Activated naive CD8-positive, alpha-beta T cell treated with anti-CD3 and anti-CD28 coated beads, Interleukin-2, amount 50 U/mL, for 24 hours (primary cell): ENCODE measurements at regions not wholly inside any gene's neighbourhood (a gene's known extent, or its start where the extent isn't known, plus 50 kb on each side); places are given as distances from the start of the nearest gene placed in this dataset.

Experiments used
- ATAC-seq: fragments of 150-1000 bp; cut with Tn5 transposase; one replicate; pipeline ENCODE4 v1.10.0; 2021
- DNase-seq: peaks from one replicate; pipeline ENCODE4 v3.0.0; 2021
- H3K27ac Mint-ChIP-seq: one replicate; pipeline ENCODE4 v1.8.0; 2021; ENCODE audit warnings: mild to moderate bottlenecking, mixed read lengths
- H3K27me3 Mint-ChIP-seq: one replicate; pipeline ENCODE4 v1.8.0; 2021; ENCODE audit warnings: mixed read lengths
- H3K36me3 Mint-ChIP-seq: one replicate; pipeline ENCODE4 v1.8.0; 2021; ENCODE audit warnings: low read depth, mixed read lengths
- H3K4me1 Mint-ChIP-seq: one replicate; pipeline ENCODE4 v1.8.0; 2021; ENCODE audit warnings: mixed read lengths
- H3K4me3 Mint-ChIP-seq: one replicate; pipeline ENCODE4 v1.8.0; 2021; ENCODE audit warnings: mild to moderate bottlenecking, moderate library complexity, mixed read lengths
- H3K9me3 Mint-ChIP-seq: one replicate; pipeline ENCODE4 v1.8.0; 2021; ENCODE audit warnings: mixed read lengths

DNA sequence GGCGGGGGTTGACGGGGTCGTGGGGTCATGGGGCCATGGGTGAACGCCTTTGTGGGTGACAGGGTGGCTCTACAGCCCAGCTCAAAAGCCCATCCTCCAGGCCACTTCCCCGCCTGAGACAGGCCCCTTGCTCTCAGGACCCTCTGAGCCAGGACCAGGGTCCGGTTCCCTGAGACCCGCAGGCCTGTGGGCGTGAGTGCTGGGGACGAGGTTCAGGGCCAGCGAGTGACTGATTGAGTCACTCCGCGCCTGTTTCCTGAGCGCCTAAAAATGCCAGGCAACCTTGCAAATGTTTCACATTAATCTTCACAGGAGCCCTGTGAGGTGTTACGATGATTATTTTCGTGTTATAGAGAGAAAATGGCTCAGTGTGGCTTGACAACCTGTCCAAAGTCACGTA lies 97.8 kb downstream of the ZNF674 start:
- Mint-ChIP-seq H3K36me3 (peaks cover 13% of the 10 kb centered on the region), H3K9me3 (no peaks in the 10 kb centered on the region), H3K4me3 (peak overlapping the region; percentile 83), H3K4me1 (peaks cover 25% of the 10 kb centered on the region), H3K27ac (peak overlapping the region; percentile 84), H3K27me3 (no peaks in the 10 kb centered on the region)
- no peak for DNase-seq
- ATAC-seq, result peak; percentile 25

DNA sequence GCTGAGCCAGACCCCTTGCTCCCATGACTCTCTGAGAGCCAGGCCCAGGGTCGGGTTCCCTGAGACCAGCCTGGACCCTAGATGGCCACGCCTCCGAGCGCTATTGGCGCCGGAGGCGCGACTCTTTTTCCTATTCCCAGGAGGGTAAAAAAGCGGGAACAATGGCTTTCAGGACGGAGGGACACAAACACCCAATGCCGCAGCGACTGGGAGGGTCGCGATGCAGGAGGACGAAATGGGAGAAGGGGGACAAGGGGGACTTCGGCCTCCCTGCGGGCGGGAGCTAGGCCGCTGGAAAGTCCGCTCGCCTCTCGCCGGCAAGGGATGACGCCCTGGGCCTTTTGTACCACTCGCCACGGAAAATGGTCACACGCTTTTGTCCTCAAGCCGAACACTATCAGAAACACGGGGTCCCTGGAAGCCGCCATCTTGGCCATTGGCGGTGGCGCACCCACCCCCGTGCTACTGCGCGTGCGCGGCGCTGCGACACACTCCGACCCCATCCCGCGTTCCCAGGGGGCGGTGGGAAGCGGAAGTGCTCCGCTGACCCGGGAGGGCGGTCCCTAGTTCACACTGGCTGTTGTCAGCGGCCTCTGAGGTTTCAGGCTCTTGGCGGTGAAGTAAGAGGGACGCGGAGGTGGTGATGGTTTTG lies 98.4 kb downstream of the ZNF674 start:
- DNase-seq (peak; percentile 89), ATAC-seq (peak; percentile 91)
- H3K27ac Mint-ChIP-seq, result peak overlapping the region; percentile 84
- peaks cover 9% of the 10 kb centered on the region for H3K36me3 Mint-ChIP-seq
- peaks cover 23% of the 10 kb centered on the region for H3K4me1 Mint-ChIP-seq
- peak overlapping the region; percentile 83 for H3K4me3 Mint-ChIP-seq
- no peaks in the 10 kb centered on the region for H3K9me3 Mint-ChIP-seq
- no peaks in the 10 kb centered on the region for H3K27me3 Mint-ChIP-seq

DNA sequence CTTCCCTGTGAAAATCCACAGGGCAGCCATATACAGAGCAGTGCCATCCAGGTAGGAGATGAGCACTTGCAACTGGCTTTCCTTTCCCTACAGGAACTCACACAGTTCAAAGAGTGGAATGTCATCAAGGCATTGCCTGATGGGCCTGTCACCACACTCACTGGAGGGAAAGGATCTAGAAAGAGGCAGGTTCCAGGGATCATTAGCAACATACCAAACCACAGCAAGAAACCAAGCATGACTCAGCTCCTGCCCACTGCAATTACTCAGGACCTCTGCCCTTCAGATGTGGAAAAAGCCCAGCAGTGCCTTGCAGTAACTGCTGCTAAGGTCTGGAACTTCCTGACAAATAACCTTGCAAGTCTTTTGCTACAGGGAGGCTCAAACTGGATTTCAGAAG lies 101.2 kb downstream of the ZNF674 start:
- Mint-ChIP-seq H3K4me1 (peaks cover 23% of the 10 kb centered on the region), H3K9me3 (no peaks in the 10 kb centered on the region), H3K36me3 (peaks cover 2% of the 10 kb centered on the region), H3K4me3 (no peak overlapping the region), H3K27me3 (no peaks in the 10 kb centered on the region), H3K27ac (peak overlapping the region; percentile 22)
- peak; percentile 35 for ATAC-seq
- DNase-seq, result peak; percentile 5

DNA sequence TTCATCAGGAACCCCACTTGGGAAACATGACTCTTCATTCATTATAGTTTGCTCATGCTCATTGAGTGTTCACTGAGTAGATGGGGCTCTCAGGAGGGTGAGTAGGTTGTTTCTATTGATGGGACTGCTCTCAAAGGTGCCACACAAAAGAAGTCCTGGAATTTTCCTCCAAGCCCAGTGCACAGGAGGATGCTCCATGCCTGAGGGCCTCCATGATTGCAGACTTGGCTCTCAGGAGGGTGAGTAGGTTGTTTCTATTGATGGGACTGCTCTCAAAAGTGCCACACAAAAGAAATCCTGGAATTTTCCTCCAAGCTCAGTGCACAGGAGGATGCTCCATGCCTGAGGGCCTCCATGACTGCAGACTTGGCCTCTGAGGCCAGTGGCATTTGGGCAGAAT lies 108.5 kb downstream of the ZNF674 start:
- Mint-ChIP-seq H3K9me3 (no peaks in the 10 kb centered on the region), H3K27me3 (no peaks in the 10 kb centered on the region), H3K4me3 (no peak overlapping the region), H3K4me1 (no peaks in the 10 kb centered on the region), H3K27ac (no peak overlapping the region), H3K36me3 (no peaks in the 10 kb centered on the region)
- DNase-seq (no peak), ATAC-seq (no peak)

DNA sequence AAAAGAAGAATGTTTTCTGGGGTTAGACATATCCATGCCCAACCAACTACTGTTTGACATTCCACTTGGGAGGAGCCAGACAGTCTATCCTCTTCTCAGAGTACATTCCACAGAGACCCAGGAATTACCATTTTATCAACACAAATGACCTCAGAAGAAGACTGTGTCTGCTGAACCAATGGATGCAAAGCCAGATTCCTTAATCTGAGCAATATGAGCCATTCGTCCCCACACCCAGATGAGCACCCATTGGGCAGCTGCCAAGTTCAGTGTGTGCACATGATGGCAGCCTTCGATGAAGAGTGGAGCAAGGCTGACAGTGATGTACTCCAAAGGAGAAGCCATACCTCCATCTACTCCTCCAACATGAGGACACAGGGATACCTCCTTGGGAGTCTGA lies 111.3 kb downstream of the ZNF674 start:
- no peak for DNase-seq
- no peak for ATAC-seq
- no peaks in the 10 kb centered on the region for H3K4me1 Mint-ChIP-seq
- H3K9me3 Mint-ChIP-seq, result no peaks in the 10 kb centered on the region
- H3K27me3 Mint-ChIP-seq, result no peaks in the 10 kb centered on the region
- no peaks in the 10 kb centered on the region for H3K36me3 Mint-ChIP-seq
- no peak overlapping the region for H3K4me3 Mint-ChIP-seq
- H3K27ac Mint-ChIP-seq, result no peak overlapping the region

DNA sequence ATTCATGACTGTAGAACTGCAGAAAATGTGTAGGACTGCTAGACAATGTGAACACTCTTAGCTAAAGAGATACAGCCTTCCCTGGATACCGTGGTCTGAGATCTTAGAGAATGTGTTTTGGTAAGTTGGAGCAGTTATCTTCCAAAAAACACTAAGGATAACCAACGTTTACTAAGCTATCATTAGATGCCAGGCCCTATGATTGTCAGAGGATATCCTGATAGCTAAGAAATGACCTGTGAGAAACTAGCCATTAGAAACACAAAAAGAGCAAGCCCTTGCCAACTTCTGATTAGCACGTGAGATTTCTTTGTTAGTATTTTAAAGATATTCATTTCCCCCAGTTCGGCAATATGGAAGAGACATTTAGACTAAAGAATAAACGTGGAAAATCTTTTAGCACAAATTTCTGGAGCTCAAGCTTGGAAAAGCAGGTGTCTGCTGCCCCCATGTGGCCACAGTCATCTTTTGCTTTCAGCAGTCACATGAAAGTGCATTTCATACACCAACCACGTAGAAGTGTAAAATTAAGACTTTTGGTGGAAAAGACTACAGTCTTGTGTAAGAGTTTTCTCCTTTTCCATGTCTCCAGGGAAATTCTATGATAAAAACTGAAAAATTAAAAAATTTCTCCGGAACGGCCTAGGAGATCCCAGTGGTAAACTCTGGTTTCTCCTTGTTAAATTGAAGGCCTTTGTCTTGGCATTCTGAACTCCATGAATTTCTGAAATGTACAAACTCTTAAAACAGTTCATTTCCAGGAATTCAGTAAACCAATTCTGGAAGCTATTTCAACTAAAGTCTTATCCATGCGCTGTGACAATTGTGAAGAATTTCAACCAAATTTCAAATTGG lies 136.4 kb downstream of the ZNF674 start:
- ATAC-seq, result no peak
- Mint-ChIP-seq H3K9me3 (no peaks in the 10 kb centered on the region), H3K27me3 (no peaks in the 10 kb centered on the region), H3K4me3 (no peak overlapping the region), H3K36me3 (no peaks in the 10 kb centered on the region), H3K4me1 (no peaks in the 10 kb centered on the region), H3K27ac (no peak overlapping the region)
- peak; percentile 68 for DNase-seq

DNA sequence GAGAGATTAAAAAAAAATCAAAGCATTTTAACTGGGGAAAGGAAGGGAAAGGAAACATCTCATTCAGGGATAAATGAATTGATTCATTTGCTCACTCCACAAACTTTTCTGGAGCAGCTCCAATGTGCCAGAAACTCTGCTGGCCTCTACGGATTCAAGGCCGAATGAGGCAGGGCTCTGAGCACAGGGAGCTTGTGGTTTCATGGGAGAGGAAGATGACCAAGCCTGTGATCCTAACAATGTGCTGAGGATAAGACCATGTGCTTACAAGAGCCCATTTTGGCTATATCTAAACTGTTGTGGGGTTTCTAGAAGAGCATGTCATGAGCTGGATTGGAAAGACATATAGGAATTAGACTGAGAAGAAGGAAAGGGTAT lies 137.5 kb downstream of the ZNF674 start:
- no peaks in the 10 kb centered on the region for H3K9me3 Mint-ChIP-seq

DNA sequence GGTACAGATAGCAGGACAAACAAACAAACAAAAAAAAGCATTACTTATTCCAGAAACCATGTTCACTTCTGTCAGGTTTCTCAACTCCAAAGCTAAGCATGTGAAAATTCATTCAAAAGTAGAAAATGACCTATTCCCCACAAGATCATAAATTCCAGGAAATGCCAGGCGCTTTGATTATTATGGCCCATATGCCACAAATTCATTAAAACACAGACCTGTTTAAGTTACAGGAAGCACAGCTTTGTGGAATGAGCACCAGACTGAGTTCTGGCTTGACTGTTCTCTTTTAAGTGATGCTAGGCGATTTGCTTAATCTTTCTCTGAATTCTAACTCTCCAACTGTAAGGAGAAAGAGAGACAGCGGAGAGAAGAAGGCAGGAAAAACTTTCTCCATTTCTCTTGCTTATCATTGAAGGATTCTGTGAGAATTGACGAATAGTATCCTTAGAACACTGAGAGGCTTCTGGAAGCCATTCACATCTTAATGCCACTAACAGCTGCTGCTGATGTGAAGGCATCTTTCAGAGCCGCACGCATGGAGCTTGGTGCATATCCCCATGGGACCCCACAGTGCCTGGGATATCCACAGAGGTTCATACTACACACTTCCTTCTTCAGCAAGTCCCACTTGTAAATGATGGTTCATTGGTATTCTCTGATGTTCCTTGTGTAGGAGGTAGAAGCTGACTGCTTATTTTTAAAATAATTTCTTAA lies 138.0 kb downstream of the ZNF674 start:
- no peak overlapping the region for H3K27ac Mint-ChIP-seq
- no peaks in the 10 kb centered on the region for H3K9me3 Mint-ChIP-seq
- no peak overlapping the region for H3K4me3 Mint-ChIP-seq
- H3K36me3 Mint-ChIP-seq, result no peaks in the 10 kb centered on the region
- H3K4me1 Mint-ChIP-seq, result no peaks in the 10 kb centered on the region
- DNase-seq (no peak), ATAC-seq (no peak)
- H3K27me3 Mint-ChIP-seq, result no peaks in the 10 kb centered on the region

More for the DNA sequence above, 137.5 kb downstream of the ZNF674 start:
- no peak for DNase-seq
- no peak for ATAC-seq
- Mint-ChIP-seq H3K4me1 (no peaks in the 10 kb centered on the region), H3K27ac (no peak overlapping the region), H3K27me3 (no peaks in the 10 kb centered on the region), H3K4me3 (no peak overlapping the region), H3K36me3 (no peaks in the 10 kb centered on the region)

DNA sequence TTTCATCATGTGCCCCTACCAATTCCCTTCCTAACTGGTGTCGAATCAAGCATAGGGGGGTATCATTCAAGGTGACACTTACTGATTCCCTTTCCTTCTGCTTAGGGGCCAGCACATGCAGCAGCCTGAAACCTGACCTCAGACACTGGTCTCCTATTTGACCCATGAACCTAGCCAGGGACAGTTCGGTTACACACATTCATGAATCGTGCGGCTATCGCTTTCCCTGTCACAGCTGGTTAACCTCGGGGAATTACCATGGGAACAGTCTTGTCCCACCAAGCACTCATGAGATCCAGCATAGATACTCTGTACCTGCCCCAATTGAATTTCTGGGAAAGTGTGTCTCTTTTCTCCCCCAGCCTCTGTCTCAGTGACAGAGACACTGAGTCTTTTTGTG lies 140.4 kb downstream of the ZNF674 start:
- Mint-ChIP-seq H3K36me3 (no peaks in the 10 kb centered on the region), H3K4me3 (no peak overlapping the region), H3K4me1 (no peaks in the 10 kb centered on the region), H3K27me3 (no peaks in the 10 kb centered on the region), H3K27ac (no peak overlapping the region), H3K9me3 (no peaks in the 10 kb centered on the region)
- DNase-seq, result no peak
- ATAC-seq, result no peak

DNA sequence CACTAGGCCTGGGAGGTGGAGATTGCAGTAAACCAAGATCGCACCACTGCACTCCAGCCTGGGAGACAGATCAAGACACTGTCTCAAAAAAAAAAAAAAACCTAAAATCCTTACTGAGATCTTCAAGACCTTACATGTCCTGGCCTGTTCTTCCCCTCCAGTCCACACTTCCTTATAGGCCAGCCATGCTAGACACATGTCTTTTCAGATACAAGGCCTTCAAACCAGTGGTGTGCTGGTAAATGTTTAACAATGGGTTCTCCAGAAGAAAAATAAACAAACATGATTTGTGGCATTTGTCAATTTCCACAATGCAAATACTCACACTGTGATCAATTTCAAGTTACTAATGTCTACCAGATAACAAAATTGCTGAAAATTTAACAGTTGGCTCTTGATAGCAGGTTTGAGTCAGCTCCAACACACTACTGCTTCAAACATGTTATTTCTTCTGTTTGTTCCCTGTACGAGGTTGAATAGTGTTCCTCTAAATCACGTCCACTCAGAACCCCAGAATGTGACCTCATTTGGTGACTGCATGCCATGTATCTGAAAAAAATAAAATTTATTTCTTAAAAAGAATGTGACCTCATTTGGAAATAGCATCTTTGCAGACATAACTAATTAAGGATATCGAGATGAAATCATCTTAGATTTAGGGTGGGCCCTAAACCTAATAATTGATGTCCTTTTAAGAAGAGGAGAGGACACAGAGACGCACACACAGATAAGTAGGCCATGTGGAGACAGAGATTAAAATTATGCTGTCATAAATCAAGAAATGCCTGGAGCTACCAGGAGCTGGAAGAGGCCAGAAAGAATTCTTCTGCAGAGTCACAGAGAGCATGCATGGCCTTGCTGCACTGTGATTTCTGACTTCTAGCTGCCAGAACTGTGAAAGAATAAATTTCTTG lies 144.4 kb downstream of the ZNF674 start:
- Mint-ChIP-seq H3K27me3 (no peaks in the 10 kb centered on the region), H3K36me3 (no peaks in the 10 kb centered on the region), H3K4me1 (no peaks in the 10 kb centered on the region), H3K27ac (no peak overlapping the region), H3K9me3 (no peaks in the 10 kb centered on the region), H3K4me3 (no peak overlapping the region)
- ATAC-seq, result no peak
- DNase-seq, result no peak

DNA sequence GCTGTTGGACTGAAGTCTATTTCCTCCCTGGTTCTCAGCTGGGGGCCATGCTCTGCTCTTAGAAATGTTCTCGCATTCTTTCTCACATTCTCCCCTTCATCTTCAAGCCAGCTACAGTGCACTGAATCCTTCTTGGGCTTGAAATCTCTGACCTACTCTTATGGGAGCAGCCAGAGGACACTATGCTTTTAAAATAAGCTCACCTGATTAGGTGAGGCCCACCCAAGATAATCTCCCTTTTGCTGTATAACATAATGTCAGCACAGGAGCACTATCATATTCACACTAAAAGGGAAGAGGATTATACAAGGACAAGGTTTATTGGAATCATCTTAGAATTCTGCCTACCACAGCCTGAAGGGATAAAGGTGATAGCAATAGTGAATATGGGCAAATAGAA lies 146.3 kb downstream of the ZNF674 start:
- Mint-ChIP-seq H3K4me3 (no peak overlapping the region), H3K36me3 (no peaks in the 10 kb centered on the region), H3K27ac (no peak overlapping the region), H3K4me1 (no peaks in the 10 kb centered on the region), H3K27me3 (no peaks in the 10 kb centered on the region), H3K9me3 (no peaks in the 10 kb centered on the region)
- no peak for ATAC-seq
- DNase-seq, result no peak

DNA sequence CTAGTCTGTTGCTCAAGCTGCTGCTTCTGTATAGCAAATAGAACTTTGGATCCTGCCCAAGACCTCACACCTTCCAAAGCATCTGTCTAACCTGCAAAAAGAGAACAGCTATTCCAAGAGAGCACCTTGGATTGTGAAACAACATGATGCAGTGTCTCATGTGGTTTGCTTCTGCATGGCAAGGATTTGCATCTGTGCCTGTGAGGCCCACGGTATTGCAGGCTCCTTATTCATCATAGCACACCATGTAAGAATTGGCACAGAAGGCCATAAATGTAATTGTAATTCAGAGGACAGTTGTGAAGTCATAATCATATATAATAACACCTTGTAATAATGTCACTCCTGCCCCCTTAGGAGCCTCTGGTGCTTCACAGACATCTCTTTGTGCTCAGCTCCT lies 147.1 kb downstream of the ZNF674 start:
- no peak overlapping the region for H3K27ac Mint-ChIP-seq
- no peaks in the 10 kb centered on the region for H3K4me1 Mint-ChIP-seq
- no peaks in the 10 kb centered on the region for H3K9me3 Mint-ChIP-seq
- ATAC-seq (no peak), DNase-seq (no peak)
- no peaks in the 10 kb centered on the region for H3K36me3 Mint-ChIP-seq
- H3K4me3 Mint-ChIP-seq, result no peak overlapping the region
- no peaks in the 10 kb centered on the region for H3K27me3 Mint-ChIP-seq

DNA sequence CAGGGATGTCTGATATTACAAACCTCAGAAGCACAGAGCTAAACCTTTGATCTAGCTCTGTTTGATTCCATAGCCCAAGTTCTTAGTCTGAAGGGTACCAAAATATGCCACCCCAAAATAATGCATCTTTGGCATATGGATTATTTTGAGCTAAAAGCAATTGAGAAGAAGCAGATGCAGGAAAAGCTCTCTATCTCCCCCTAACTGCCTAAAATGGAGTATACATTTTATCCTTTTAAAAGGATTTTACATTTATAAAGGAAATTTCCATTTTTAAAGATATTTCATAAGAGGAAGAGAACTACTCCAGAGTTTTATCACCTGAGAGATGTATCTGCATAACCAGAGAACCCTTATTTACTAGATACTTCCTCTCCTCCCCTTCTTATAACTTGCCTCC lies 158.7 kb downstream of the ZNF674 start:
- no peak overlapping the region for H3K27ac Mint-ChIP-seq
- H3K4me3 Mint-ChIP-seq, result no peak overlapping the region
- no peaks in the 10 kb centered on the region for H3K9me3 Mint-ChIP-seq
- no peaks in the 10 kb centered on the region for H3K27me3 Mint-ChIP-seq
- H3K4me1 Mint-ChIP-seq, result no peaks in the 10 kb centered on the region
- ATAC-seq (no peak), DNase-seq (no peak)
- H3K36me3 Mint-ChIP-seq, result no peaks in the 10 kb centered on the region

DNA sequence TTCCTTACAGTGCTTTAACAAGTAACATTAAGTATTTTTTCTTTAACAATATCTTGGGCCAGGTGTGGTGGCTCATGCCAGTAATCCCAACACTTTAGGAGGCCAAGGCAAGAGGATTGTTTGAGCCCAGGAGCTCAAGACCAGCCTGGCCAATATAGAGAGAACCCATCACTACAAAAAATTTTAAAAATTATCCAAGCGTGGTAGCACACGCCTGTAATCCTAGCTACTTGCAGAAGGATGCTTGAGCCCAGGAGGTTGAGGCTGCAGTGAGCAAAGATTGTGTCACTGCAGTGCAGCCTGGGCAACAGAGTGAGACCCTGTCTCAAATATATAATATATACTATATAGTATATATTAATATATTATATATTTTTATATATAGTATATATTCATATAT lies 162.2 kb downstream of the ZNF674 start:
- Mint-ChIP-seq H3K36me3 (no peaks in the 10 kb centered on the region), H3K4me1 (no peaks in the 10 kb centered on the region), H3K9me3 (no peaks in the 10 kb centered on the region), H3K27ac (no peak overlapping the region), H3K4me3 (no peak overlapping the region), H3K27me3 (no peaks in the 10 kb centered on the region)
- no peak for ATAC-seq
- no peak for DNase-seq
